MM.1S (cell line): ENCODE measurements at regions not wholly inside any gene's neighbourhood (a gene's known extent, or its start where the extent isn't known, plus 50 kb on each side); places are given as distances from the start of the nearest gene placed in this dataset.

Experiments
- DNase-seq: peaks from one replicate; pipeline ENCODE4 v3.0.0-alpha.2; 2015
- H2AFZ ChIP-seq: fragments of 300-600 bp; sonication (generic); 2 replicates; pipeline ENCODE4 v1.6.0; 2016; ENCODE audit warnings: antibody characterized with exemption, low read length
- H3F3A ChIP-seq: fragments of 300-600 bp; sonication (generic); 2 replicates; pipeline ENCODE4 v1.6.1; 2016; ENCODE audit warnings: mild to moderate bottlenecking, antibody characterized with exemption, low read length, moderate library complexity, mixed read lengths; ENCODE audit not compliant: insufficient read depth
- H3K27ac ChIP-seq: fragments of 300-600 bp; sonication (generic); 2 replicates; pipeline ENCODE4 v1.5.1; 2016; ENCODE audit warnings: mild to moderate bottlenecking, low read length
- H3K27me3 ChIP-seq: fragments of 300-600 bp; sonication (generic); replicated peaks from 2 replicates; pipeline ENCODE4 v1.6.0; 2016; ENCODE audit warnings: low read length; ENCODE audit not compliant: insufficient read depth
- H3K36me3 ChIP-seq: fragments of 300-600 bp; sonication (generic); replicated peaks from 2 replicates; pipeline ENCODE4 v1.6.1; 2016; ENCODE audit warnings: mild to moderate bottlenecking, low read length, mixed read lengths; ENCODE audit not compliant: insufficient read depth
- H3K4me1 ChIP-seq: fragments of 300-600 bp; sonication (generic); 2 replicates; pipeline ENCODE4 v1.6.1; 2016; ENCODE audit warnings: low read length, mixed read lengths
- H3K4me2 ChIP-seq: fragments of 300-600 bp; sonication (generic); 2 replicates; pipeline ENCODE4 v1.6.0; 2016; ENCODE audit warnings: low read depth, low read length
- H3K4me3 ChIP-seq: fragments of 300-600 bp; sonication (generic); 2 replicates; pipeline ENCODE4 v1.5.1; 2016; ENCODE audit warnings: low read length, mixed read lengths
- H3K79me2 ChIP-seq: fragments of 300-600 bp; sonication (generic); 2 replicates; pipeline ENCODE4 v1.6.1; 2016; ENCODE audit warnings: mixed run types, low read length, mixed read lengths
- H3K9ac ChIP-seq: fragments of 300-600 bp; sonication (generic); 2 replicates; pipeline ENCODE4 v1.6.1; 2016; ENCODE audit warnings: low read length, mixed read lengths
- H3K9me2 ChIP-seq: fragments of 300-600 bp; sonication (generic); replicated peaks from 2 replicates; pipeline ENCODE4 v1.6.1; 2016; ENCODE audit warnings: mild to moderate bottlenecking, low read length, mixed read lengths; ENCODE audit not compliant: insufficient read depth
- H3K9me3 ChIP-seq: fragments of 300-600 bp; sonication (generic); replicated peaks from 2 replicates; pipeline ENCODE4 v1.6.1; 2016; ENCODE audit warnings: mild to moderate bottlenecking, low read length, mixed read lengths; ENCODE audit not compliant: insufficient read depth
- H4K20me1 ChIP-seq: fragments of 300-600 bp; sonication (generic); 2 replicates; pipeline ENCODE4 v1.6.1; 2016; ENCODE audit warnings: mild to moderate bottlenecking, low read length, moderate library complexity, mixed read lengths; ENCODE audit not compliant: insufficient read depth
- CTCF ChIP-seq: fragments of 300-600 bp; sonication (generic); IDR thresholded peaks from 2 replicates; pipeline ENCODE4 v1.5.1; 2016; ENCODE audit warnings: antibody characterized with exemption, low read length, mixed read lengths
- EZH2 ChIP-seq: fragments of 300-600 bp; sonication (generic); optimal IDR thresholded peaks from 2 replicates; pipeline ENCODE3; 2017; ENCODE audit warnings: low read depth, mild to moderate bottlenecking, antibody characterized with exemption, low read length, mixed read lengths
- EZH2phosphoT487 ChIP-seq: fragments of 300-600 bp; sonication (generic); IDR thresholded peaks from 2 replicates; pipeline ENCODE4 v1.6.1; 2018; ENCODE audit warnings: antibody characterized with exemption, low read length

GRCh38 chr12:77477907-77478533 is 352.7 kb upstream of the NAV3 start:
- no peak overlapping the region for H3K4me3 ChIP-seq

GRCh38 chr12:77471801-77472200 is 358.9 kb upstream of the NAV3 start:
- Histone ChIP-seq H3K27ac (no peak overlapping the region), H3K4me3 (no peak overlapping the region), H3K4me1 (no peaks in the 10 kb centered on the region), H3K9ac (no peak overlapping the region), H3K36me3 (no peaks in the 10 kb centered on the region), H3F3A (no peaks in the 10 kb centered on the region), H4K20me1 (no peaks in the 10 kb centered on the region), H2AFZ (no peak overlapping the region), H3K4me2 (no peak overlapping the region), H3K9me3 (no peaks in the 10 kb centered on the region), H3K27me3 (no peaks in the 10 kb centered on the region), H3K79me2 (no peaks in the 10 kb centered on the region), H3K9me2 (no peaks in the 10 kb centered on the region)
- no peak for TF ChIP-seq CTCF
- no peak for TF ChIP-seq EZH2phosphoT487
- TF ChIP-seq EZH2, result no peak
- DNase-seq, result no peak

More at GRCh38 chr12:77477907-77478533, 352.7 kb upstream of the NAV3 start:
- Histone ChIP-seq H3K4me1 (no peaks in the 10 kb centered on the region), H2AFZ (no peak overlapping the region), H3K9me3 (no peaks in the 10 kb centered on the region), H3K36me3 (no peaks in the 10 kb centered on the region), H4K20me1 (no peaks in the 10 kb centered on the region), H3K27ac (no peak overlapping the region), H3K9me2 (no peaks in the 10 kb centered on the region), H3K4me2 (no peak overlapping the region), H3K9ac (no peak overlapping the region), H3K27me3 (no peaks in the 10 kb centered on the region), H3F3A (no peaks in the 10 kb centered on the region), H3K79me2 (no peaks in the 10 kb centered on the region)
- TF ChIP-seq CTCF, result no peak
- no peak for TF ChIP-seq EZH2
- TF ChIP-seq EZH2phosphoT487, result no peak
- DNase-seq, result no peak

GRCh38 chr12:77469578-77470333 is 360.9 kb upstream of the NAV3 start:
- Histone ChIP-seq H2AFZ (no peak overlapping the region), H3K36me3 (no peaks in the 10 kb centered on the region), H3K4me2 (no peak overlapping the region), H3F3A (no peaks in the 10 kb centered on the region), H3K4me3 (no peak overlapping the region), H3K27me3 (no peaks in the 10 kb centered on the region), H3K9me2 (no peaks in the 10 kb centered on the region), H3K9me3 (no peaks in the 10 kb centered on the region), H4K20me1 (no peaks in the 10 kb centered on the region), H3K9ac (no peak overlapping the region), H3K4me1 (no peaks in the 10 kb centered on the region), H3K27ac (no peak overlapping the region), H3K79me2 (no peaks in the 10 kb centered on the region)
- no peak for DNase-seq
- no peak for TF ChIP-seq EZH2phosphoT487

- Histone ChIP-seq H3K4me2 (no peak overlapping the region), H3F3A (no peaks in the 10 kb centered on the region)
These were observed 377.3 kb upstream of the E2F7 start for GRCh38 chr12:77442633-77443032.

More at GRCh38 chr12:77442633-77443032, 377.3 kb upstream of the E2F7 start:
- Histone ChIP-seq H3K9ac (no peak overlapping the region), H4K20me1 (no peaks in the 10 kb centered on the region), H3K27ac (no peak overlapping the region), H3K79me2 (no peaks in the 10 kb centered on the region), H3K9me2 (no peaks in the 10 kb centered on the region), H3K4me1 (no peaks in the 10 kb centered on the region), H3K4me3 (no peak overlapping the region), H3K27me3 (no peaks in the 10 kb centered on the region), H3K36me3 (no peaks in the 10 kb centered on the region), H3K9me3 (no peaks in the 10 kb centered on the region), H2AFZ (no peak overlapping the region)
- DNase-seq, result no peak
- TF ChIP-seq EZH2 (no peak), CTCF (no peak), EZH2phosphoT487 (no peak)
